Endothelial cell of umbilical vein (primary cell): ENCODE measurements at regions not wholly inside any gene's neighbourhood (a gene's known extent, or its start where the extent isn't known, plus 50 kb on each side); places are given as distances from the start of the nearest gene placed in this dataset.

ENCODE experiments used
- FOS ChIP-seq: IDR thresholded peaks from 2 replicates; pipeline ENCODE4 v1.6.1; 2011; ENCODE audit warnings: mild to moderate bottlenecking, low read length, moderate library complexity, borderline replicate concordance; ENCODE audit not compliant: insufficient read depth
- GATA2 ChIP-seq: IDR thresholded peaks from 2 replicates; pipeline ENCODE4 v1.7.0; 2011; ENCODE audit warnings: low read depth, mild to moderate bottlenecking, moderate library complexity, mixed read lengths, low read length; ENCODE audit not compliant: insufficient read length, insufficient read depth
- JUN ChIP-seq: IDR thresholded peaks from 2 replicates; pipeline ENCODE4 v1.6.1; 2011; ENCODE audit warnings: borderline replicate concordance, low read depth; ENCODE audit not compliant: insufficient read length, insufficient read depth
- MAX ChIP-seq: IDR thresholded peaks from 2 replicates; pipeline ENCODE4 v1.6.1; 2011; ENCODE audit not compliant: insufficient read depth, insufficient read length
- POLR2A ChIP-seq: IDR thresholded peaks from 2 replicates; pipeline ENCODE4 v1.6.1; 2012; ENCODE audit warnings: low read depth, mild to moderate bottlenecking, control low read depth, low read length
- POLR2AphosphoS5 ChIP-seq: IDR thresholded peaks from 2 replicates; pipeline ENCODE4 v1.6.1; 2012; ENCODE audit warnings: low read depth, mild to moderate bottlenecking, control low read depth, low read length, moderate library complexity; ENCODE audit not compliant: insufficient read depth
- TF ChIP-seq, protein P1 (sequence below), 2 donors: IDR thresholded peaks; 1 replicate in 1 of 2; 2 replicates in 1 of 2; pipeline ENCODE4 v1.5.1; 2011; ENCODE audit warnings: low read length in 2 of 2, mild to moderate bottlenecking in 2 of 2, moderate library complexity in 2 of 2, control low read depth in 1 of 2, inconsistent platforms in 1 of 2, low read depth in 1 of 2; ENCODE audit not compliant: insufficient read depth in 1 of 2; ENCODE audit errors: extremely low read depth in 1 of 2

- TF ChIP-seq, protein P1, sequence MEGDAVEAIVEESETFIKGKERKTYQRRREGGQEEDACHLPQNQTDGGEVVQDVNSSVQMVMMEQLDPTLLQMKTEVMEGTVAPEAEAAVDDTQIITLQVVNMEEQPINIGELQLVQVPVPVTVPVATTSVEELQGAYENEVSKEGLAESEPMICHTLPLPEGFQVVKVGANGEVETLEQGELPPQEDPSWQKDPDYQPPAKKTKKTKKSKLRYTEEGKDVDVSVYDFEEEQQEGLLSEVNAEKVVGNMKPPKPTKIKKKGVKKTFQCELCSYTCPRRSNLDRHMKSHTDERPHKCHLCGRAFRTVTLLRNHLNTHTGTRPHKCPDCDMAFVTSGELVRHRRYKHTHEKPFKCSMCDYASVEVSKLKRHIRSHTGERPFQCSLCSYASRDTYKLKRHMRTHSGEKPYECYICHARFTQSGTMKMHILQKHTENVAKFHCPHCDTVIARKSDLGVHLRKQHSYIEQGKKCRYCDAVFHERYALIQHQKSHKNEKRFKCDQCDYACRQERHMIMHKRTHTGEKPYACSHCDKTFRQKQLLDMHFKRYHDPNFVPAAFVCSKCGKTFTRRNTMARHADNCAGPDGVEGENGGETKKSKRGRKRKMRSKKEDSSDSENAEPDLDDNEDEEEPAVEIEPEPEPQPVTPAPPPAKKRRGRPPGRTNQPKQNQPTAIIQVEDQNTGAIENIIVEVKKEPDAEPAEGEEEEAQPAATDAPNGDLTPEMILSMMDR (IDR thresholded peaks at IDR 0.05; ENCODE audit: extremely low read depth in 1 of 2, insufficient read depth in 1 of 2, low read depth in 1 of 2, low read length in 2 of 2): no peak
- TF ChIP-seq FOS (no peak), GATA2 (no peak), POLR2A (no peak), MAX (no peak), POLR2AphosphoS5 (no peak), JUN (no peak)
These were observed 157.6 kb downstream of the DSEL start for GRCh38 chr18:67358947-67359346.
